ENCODE measurements at regions not wholly inside any gene's neighbourhood (a gene's known extent, or its start where the extent isn't known, plus 50 kb on each side); places are given as distances from the start of the nearest gene placed in this dataset.

DNA sequence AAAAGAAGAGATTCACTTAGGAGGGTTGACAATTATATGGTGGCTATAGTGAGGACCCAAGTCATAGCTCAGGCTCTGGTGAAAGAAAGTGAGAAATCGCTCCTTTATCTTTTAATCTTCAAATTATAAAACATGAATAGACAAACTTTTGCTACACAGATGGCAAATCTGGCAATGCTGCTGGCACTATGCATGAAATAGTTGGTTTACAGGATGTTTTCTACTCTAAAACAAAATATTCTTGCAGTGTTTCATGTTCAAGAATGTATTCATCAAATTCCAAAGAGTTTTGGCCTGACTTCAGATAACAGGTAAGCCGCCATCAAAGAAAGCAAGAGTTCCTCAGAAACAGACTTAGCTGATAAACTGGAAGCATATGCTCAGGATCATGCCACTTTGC lies 801.2 kb downstream of the C4orf33 start:
- Histone ChIP-seq H3K36me3 (ENCODE audit: control insufficient read depth, insufficient read depth, low read length) (no peaks in the 10 kb centered on the region), H2AFZ (ENCODE audit: low read length) (no peak overlapping the region), H3K4me3 (replicated peaks in 1 of 4; ENCODE audit: control extremely low read depth in 1 of 4, insufficient read depth in 1 of 4, low read depth in 3 of 4, low read length in 4 of 4) (no peak overlapping the region), H3K4me1 (ENCODE audit: control insufficient read depth, extremely low read depth, insufficient read depth, low read length) (no peaks in the 10 kb centered on the region), H4K20me1 (ENCODE audit: control insufficient read depth, extremely low read depth, insufficient read depth, low read length) (no peaks in the 10 kb centered on the region), H3K9ac (ENCODE audit: insufficient read depth, low read length) (no peak overlapping the region), H3K27me3 (ENCODE audit: control insufficient read depth, insufficient read depth, low read length) (no peaks in the 10 kb centered on the region), H3K27ac (ENCODE audit: insufficient read depth, low read length) (no peak overlapping the region), H3K4me2 (ENCODE audit: extremely low read depth, insufficient read depth, low read length) (no peak overlapping the region), H3K79me2 (ENCODE audit: control insufficient read depth, insufficient read depth, low read length) (no peaks in the 10 kb centered on the region), H3K9me3 (ENCODE audit: control insufficient read depth, insufficient read depth, low read depth, low read length) (no peaks in the 10 kb centered on the region)
- no peak for TF ChIP-seq CTCF (conservative IDR thresholded peaks at IDR 0.05 in 1 of 2, IDR thresholded peaks at IDR 0.05 in 1 of 2; ENCODE audit: low read depth in 1 of 2, low read length in 2 of 2)
- no peak for TF ChIP-seq EZH2 (IDR thresholded peaks at IDR 0.05; ENCODE audit: low read length, missing control alignments)
- DNase-seq (ENCODE audit: low read depth in 2 of 2): no peak

GRCh38 chr4:129899849-129900248 lies 803.9 kb downstream of the C4orf33 start:
- H3K36me3 ChIP-seq (ENCODE audit: control insufficient read depth, insufficient read depth, low read length): no peaks in the 10 kb centered on the region
- no peak overlapping the region for H3K4me3 ChIP-seq (replicated peaks in 1 of 4; ENCODE audit: control extremely low read depth in 1 of 4, insufficient read depth in 1 of 4, low read depth in 3 of 4, low read length in 4 of 4)
- H2AFZ ChIP-seq (ENCODE audit: low read length): no peak overlapping the region
- H3K9me3 ChIP-seq (ENCODE audit: control insufficient read depth, insufficient read depth, low read depth, low read length): no peaks in the 10 kb centered on the region
- no peaks in the 10 kb centered on the region for H4K20me1 ChIP-seq (ENCODE audit: control insufficient read depth, extremely low read depth, insufficient read depth, low read length)
- TF ChIP-seq EZH2 (IDR thresholded peaks at IDR 0.05; ENCODE audit: low read length, missing control alignments) (no peak), CTCF (conservative IDR thresholded peaks at IDR 0.05 in 1 of 2, IDR thresholded peaks at IDR 0.05 in 1 of 2; ENCODE audit: low read depth in 1 of 2, low read length in 2 of 2) (no peak)
- H3K27me3 ChIP-seq (ENCODE audit: control insufficient read depth, insufficient read depth, low read length): no peaks in the 10 kb centered on the region
- no peaks in the 10 kb centered on the region for H3K79me2 ChIP-seq (ENCODE audit: control insufficient read depth, insufficient read depth, low read length)
- H3K9ac ChIP-seq (ENCODE audit: insufficient read depth, low read length): no peak overlapping the region
- DNase-seq (ENCODE audit: low read depth in 2 of 2): no peak
- H3K4me1 ChIP-seq (ENCODE audit: control insufficient read depth, extremely low read depth, insufficient read depth, low read length): no peaks in the 10 kb centered on the region
- no peak overlapping the region for H3K27ac ChIP-seq (ENCODE audit: insufficient read depth, low read length)
- no peak overlapping the region for H3K4me2 ChIP-seq (ENCODE audit: extremely low read depth, insufficient read depth, low read length)

- TF ChIP-seq CTCF (conservative IDR thresholded peaks at IDR 0.05 in 1 of 2, IDR thresholded peaks at IDR 0.05 in 1 of 2; ENCODE audit: low read depth in 1 of 2, low read length in 2 of 2) (no peak), EZH2 (IDR thresholded peaks at IDR 0.05; ENCODE audit: low read length, missing control alignments) (no peak)
- Histone ChIP-seq H3K9ac (ENCODE audit: insufficient read depth, low read length) (no peak overlapping the region), H3K4me2 (ENCODE audit: extremely low read depth, insufficient read depth, low read length) (no peak overlapping the region), H2AFZ (ENCODE audit: low read length) (no peak overlapping the region), H3K36me3 (ENCODE audit: control insufficient read depth, insufficient read depth, low read length) (no peaks in the 10 kb centered on the region), H4K20me1 (ENCODE audit: control insufficient read depth, extremely low read depth, insufficient read depth, low read length) (no peaks in the 10 kb centered on the region), H3K27me3 (ENCODE audit: control insufficient read depth, insufficient read depth, low read length) (no peaks in the 10 kb centered on the region), H3K79me2 (ENCODE audit: control insufficient read depth, insufficient read depth, low read length) (no peaks in the 10 kb centered on the region), H3K4me3 (replicated peaks in 1 of 4; ENCODE audit: control extremely low read depth in 1 of 4, insufficient read depth in 1 of 4, low read depth in 3 of 4, low read length in 4 of 4) (no peak overlapping the region), H3K9me3 (ENCODE audit: control insufficient read depth, insufficient read depth, low read depth, low read length) (no peaks in the 10 kb centered on the region), H3K27ac (ENCODE audit: insufficient read depth, low read length) (no peak overlapping the region), H3K4me1 (ENCODE audit: control insufficient read depth, extremely low read depth, insufficient read depth, low read length) (no peaks in the 10 kb centered on the region)
- DNase-seq (ENCODE audit: low read depth in 2 of 2): no peak
Observed at GRCh38 chr4:129900430-129900953, 804.5 kb downstream of the C4orf33 start.

Data from fibroblast of lung (primary cell).